Erythroblast (primary cell): ENCODE measurements at regions not wholly inside any gene's neighbourhood (a gene's known extent, or its start where the extent isn't known, plus 50 kb on each side); places are given as distances from the start of the nearest gene placed in this dataset.

Source experiments
- GATA1 ChIP-seq: IDR thresholded peaks from 2 replicates; pipeline ENCODE4 v1.6.1; 2011; ENCODE audit warnings: low read depth, mild to moderate bottlenecking, control low read depth, low read length, moderate library complexity
- POLR2A ChIP-seq: IDR thresholded peaks from 2 replicates; pipeline ENCODE4 v1.6.1; 2011; ENCODE audit warnings: mild to moderate bottlenecking, low read length

DNA sequence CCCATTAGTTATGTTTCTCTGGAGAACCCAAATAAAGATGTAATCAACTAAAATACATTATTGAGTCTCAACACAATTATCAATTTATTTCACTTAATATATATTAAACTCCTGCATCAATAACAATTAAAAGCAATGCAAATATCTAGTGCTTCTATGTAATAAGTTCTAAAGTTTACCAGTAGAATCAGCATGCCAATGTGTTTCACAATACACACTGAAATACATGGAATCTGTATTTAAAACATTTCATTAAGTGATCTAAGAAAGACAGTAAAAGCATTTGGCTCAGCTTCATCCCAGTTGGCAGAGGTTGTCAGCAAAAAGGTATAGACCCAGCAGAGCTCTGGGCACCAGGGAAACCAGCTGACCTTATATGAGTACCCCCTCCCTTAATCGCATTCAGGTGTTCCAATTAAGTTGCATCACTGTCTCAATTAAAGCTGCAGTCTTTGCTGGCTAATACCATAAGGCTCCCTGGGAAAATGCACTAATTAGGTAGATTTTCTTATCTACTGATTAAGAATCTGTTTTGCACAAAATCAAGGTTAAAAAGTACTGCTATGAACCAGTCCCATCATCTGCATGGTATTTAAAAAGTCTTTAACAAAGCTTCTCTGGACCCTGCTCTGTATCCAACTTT is 63.1 kb downstream of the NIBAN1 start:
- TF ChIP-seq POLR2A = no peak
- TF ChIP-seq GATA1 = no peak
